HCT116 (cell line): ENCODE measurements at regions not wholly inside any gene's neighbourhood (a gene's known extent, or its start where the extent isn't known, plus 50 kb on each side); places are given as distances from the start of the nearest gene placed in this dataset.

Experiments used
- ATAC-seq: fragments of 200-7000 bp; cut with Tn5 transposase; 2 replicates; pipeline ENCODE4 v1.9.1; 2020; ENCODE audit warnings: mild to moderate bottlenecking, moderate library complexity
- BruUV-seq: library from RNA; stranded (reverse); fragments of 400-500 nt; replicated peaks from 2 replicates; lab custom pipeline; 2021; lab: Mats Ljungman, UMichigan
- CTCF ChIA-PET: fragments of 300-600 bp; sonication (Branson Sonifier 250); formaldehyde crosslinking; loops from one replicate; lab custom pipeline; 2021; ENCODE audit warnings: antibody characterized with exemption; lab: Charles Lee
- POLR2A ChIA-PET: fragments of 300-600, 350-600 bp; sonication (Branson Sonifier 250); formaldehyde crosslinking; loops from one replicate; lab custom pipeline; 2021; ENCODE audit warnings: antibody characterized with exemption; lab: Charles Lee
- RAD21 ChIA-PET, 2 experiments: fragments of 300-600 bp; sonication (Branson Sonifier 250); formaldehyde crosslinking; loops; one replicate each; lab custom pipeline; 2023; ENCODE audit warnings: low total read pairs in 2 of 2; ENCODE audit not compliant: uncharacterized antibody in 2 of 2, unreplicated experiment in 2 of 2, low non-redundant PET in 1 of 2; lab: Charles Lee
- DNase-seq: peaks from one replicate; pipeline ENCODE4 v3.0.0-alpha.2; 2010; ENCODE audit warnings: low read depth, low spot score
- H2AFZ ChIP-seq: fragments of 200-600 bp; shearing (Covaris generic), sonication (generic); 2 replicates; pipeline ENCODE4 v1.6.1; 2017; ENCODE audit warnings: low read depth, mixed run types, mixed read lengths, antibody characterized with exemption, low read length; ENCODE audit not compliant: poor library complexity, severe bottlenecking
- H3K27ac ChIP-seq: 2 replicates; pipeline ENCODE4 v1.5.1; 2012; ENCODE audit warnings: low read depth, low read length
- H3K27me3 ChIP-seq: fragments of 200-600 bp; sonication (generic); 2 replicates; pipeline ENCODE4 v1.6.1; 2016; ENCODE audit warnings: mixed run types, low read length, mixed read lengths; ENCODE audit not compliant: insufficient read depth
- H3K36me3 ChIP-seq, 2 experiments: fragments of 200-500 bp in 1 of 2; fragments of 200-600 bp in 1 of 2; sonication (Bioruptor generic) in 1 of 2; sonication (generic) in 1 of 2; 2 replicates each; pipeline versions ENCODE4 v1.5.1 to v1.6.1; 2014 to 2016; ENCODE audit warnings: low read length in 2 of 2, inconsistent platforms in 1 of 2, mixed read lengths in 1 of 2, mixed run types in 1 of 2; ENCODE audit not compliant: insufficient read depth in 2 of 2, control insufficient read depth in 1 of 2
- H3K4me1 ChIP-seq, 2 experiments: fragments of 200-600 bp in 1 of 2; sonication (generic) in 1 of 2; 2 replicates each; pipeline versions ENCODE4 v1.5.1 to v1.6.1; 2012 to 2017; ENCODE audit warnings: low read length in 2 of 2, inconsistent platforms in 1 of 2, mild to moderate bottlenecking in 1 of 2, mixed read lengths in 1 of 2, mixed run types in 1 of 2, moderate library complexity in 1 of 2; ENCODE audit not compliant: insufficient read depth in 2 of 2, control insufficient read depth in 1 of 2
- H3K4me2 ChIP-seq: fragments of 200-600 bp; sonication (generic); 2 replicates; pipeline ENCODE4 v1.6.1; 2017; ENCODE audit warnings: mixed run types, low read length, mixed read lengths
- H3K4me3 ChIP-seq, 2 experiments: fragments of 200-600 bp in 1 of 2; sonication (generic) in 1 of 2; replicated peaks in 1 of 2; 2 replicates each; pipeline ENCODE4 v1.5.1; 2011 to 2016; ENCODE audit warnings: low read length in 2 of 2, control low read depth in 1 of 2, low read depth in 1 of 2, mild to moderate bottlenecking in 1 of 2, mixed read lengths in 1 of 2, mixed run types in 1 of 2
- H3K79me2 ChIP-seq: fragments of 200-600 bp; sonication (generic); 2 replicates; pipeline ENCODE4 v1.6.1; 2017; ENCODE audit warnings: mild to moderate bottlenecking, mixed run types, low read length, moderate library complexity, mixed read lengths; ENCODE audit not compliant: insufficient read depth
- H3K9ac ChIP-seq: fragments of 200-600 bp; sonication (generic); 2 replicates; pipeline ENCODE4 v1.6.1; 2016; ENCODE audit warnings: low read length, mixed read lengths
- H3K9me2 ChIP-seq: fragments of 200-600 bp; sonication (generic), shearing (Covaris generic); 2 replicates; pipeline ENCODE4 v1.6.1; 2017; ENCODE audit warnings: mixed run types, mild to moderate bottlenecking, moderate library complexity; ENCODE audit not compliant: insufficient read depth
- H3K9me3 ChIP-seq, 2 experiments: fragments of 200-500 bp in 1 of 2; fragments of 200-600 bp in 1 of 2; sonication (Bioruptor generic) in 1 of 2; sonication (generic) in 1 of 2; 2 replicates each; pipeline ENCODE4 v1.6.1; 2014 to 2017; ENCODE audit warnings: low read length in 2 of 2, mixed read lengths in 2 of 2, inconsistent platforms in 1 of 2, low read depth in 1 of 2, mild to moderate bottlenecking in 1 of 2, mixed run types in 1 of 2, moderate library complexity in 1 of 2; ENCODE audit not compliant: control insufficient read depth in 1 of 2, insufficient read depth in 1 of 2
- H4K20me1 ChIP-seq: fragments of 200-600 bp; sonication (generic), shearing (Covaris generic); 2 replicates; pipeline ENCODE4 v1.6.1; 2017; ENCODE audit warnings: mixed run types, mild to moderate bottlenecking, moderate library complexity; ENCODE audit not compliant: insufficient read depth
- ATF3 ChIP-seq: IDR thresholded peaks from 2 replicates; pipeline ENCODE4 v1.6.1; 2012
- CBX3 ChIP-seq: IDR thresholded peaks from 2 replicates; pipeline ENCODE4 v1.6.1; 2012; ENCODE audit warnings: low read depth
- CEBPB ChIP-seq: IDR thresholded peaks from 2 replicates; pipeline ENCODE4 v1.6.1; 2012; ENCODE audit warnings: low read depth
- ELF1 ChIP-seq: IDR thresholded peaks from 2 replicates; pipeline ENCODE4 v1.6.1; 2012; ENCODE audit warnings: low read depth, borderline replicate concordance
- EZH2phosphoT487 ChIP-seq: fragments of 200-600 bp; IDR thresholded peaks from 2 replicates; pipeline ENCODE4 v1.6.1; 2018; ENCODE audit warnings: antibody characterized with exemption, borderline replicate concordance
- POLR2A ChIP-seq: IDR thresholded peaks from 2 replicates; pipeline ENCODE4 v1.7.0; 2011; ENCODE audit warnings: borderline replicate concordance; ENCODE audit not compliant: insufficient read depth, insufficient read length; ENCODE audit errors: extremely low read depth
- POLR2AphosphoS5 ChIP-seq: IDR thresholded peaks from 2 replicates; pipeline ENCODE4 v1.6.1; 2011; ENCODE audit warnings: mild to moderate bottlenecking, low read depth, low read length, moderate library complexity
- RAD21 ChIP-seq: IDR thresholded peaks from 2 replicates; pipeline ENCODE4 v1.6.1; 2012; ENCODE audit warnings: low read depth, mild to moderate bottlenecking
- REST ChIP-seq: IDR thresholded peaks from 2 replicates; pipeline ENCODE4 v1.6.1; 2012; ENCODE audit warnings: low read depth
- SP1 ChIP-seq: IDR thresholded peaks from 2 replicates; pipeline ENCODE4 v1.6.1; 2012; ENCODE audit warnings: low read depth
- TCF7L2 ChIP-seq: IDR thresholded peaks from 2 replicates; pipeline ENCODE4 v1.7.0; 2011; ENCODE audit warnings: borderline replicate concordance, inconsistent platforms; ENCODE audit not compliant: insufficient read depth, insufficient read length; ENCODE audit errors: extremely low read depth
- YY1 ChIP-seq: IDR thresholded peaks from 2 replicates; pipeline ENCODE4 v1.6.1; 2011; ENCODE audit warnings: low read length, low read depth, moderate library complexity, mild to moderate bottlenecking; ENCODE audit not compliant: insufficient replicate concordance; ENCODE audit errors: extremely low read depth
- ZFX ChIP-seq: fragments of 450-650 bp; IDR thresholded peaks from 2 replicates; pipeline ENCODE4 v1.6.1; 2017
- ZNF274 ChIP-seq: fragments of 200-500 bp; sonication (Bioruptor generic); IDR thresholded peaks from 2 replicates; pipeline ENCODE4 v1.6.1; 2014; ENCODE audit warnings: mild to moderate bottlenecking, low read depth, low read length, inconsistent platforms
- intact Hi-C: fragments of 100-400 bp; cut with micrococcal nuclease; formaldehyde crosslinking; loops from 2 replicates; pipeline ENCODE4 v1.10.0; 2022

GRCh38 chr2:41626936-41627335 is 420.9 kb upstream of the PKDCC start (continued):
- TF ChIP-seq REST (no peak), CBX3 (no peak), CEBPB (no peak), EZH2phosphoT487 (no peak), ZFX (no peak), TCF7L2 (no peak), RAD21 (no peak), POLR2AphosphoS5 (no peak), YY1 (no peak), ATF3 (no peak), ELF1 (no peak), SP1 (no peak), POLR2A (no peak)
- TF ChIP-seq, all 23 proteins: peak for 0

- TF ChIP-seq CEBPB (no peak), YY1 (no peak), CBX3 (no peak), TCF7L2 (no peak), SP1 (no peak), ZNF274 (no peak), POLR2A (no peak), EZH2phosphoT487 (no peak)
- TF ChIP-seq, all 23 proteins: peak for 0
- POLR2A ChIA-PET = no interaction called here
- H3K79me2 ChIP-seq = no peaks in the 10 kb centered on the region
- no peak overlapping the region for H3K4me3 ChIP-seq
- H3K36me3 ChIP-seq = no peaks in the 10 kb centered on the region
- no peak overlapping the region for H3K9ac ChIP-seq
- no peaks in the 10 kb centered on the region for H3K9me2 ChIP-seq
- ATAC-seq = no peak
- no peaks in the 10 kb centered on the region for H4K20me1 ChIP-seq
- intact Hi-C loops = no loop called here
- no peak for DNase-seq
- CTCF ChIA-PET = no interaction called here
- H3K27me3 ChIP-seq = no peaks in the 10 kb centered on the region
- no peak overlapping the region for H2AFZ ChIP-seq
- BruUV-seq = no TSS peak
- no peak overlapping the region for H3K27ac ChIP-seq
- H3K4me1 ChIP-seq = no peaks in the 10 kb centered on the region
- H3K4me2 ChIP-seq = no peak overlapping the region
- H3K9me3 ChIP-seq = no peaks in the 10 kb centered on the region
- RAD21 ChIA-PET = no interaction called here
Observed at GRCh38 chr2:41634686-41635085, 413.1 kb upstream of the PKDCC start.
